Bronchial epithelial cell (primary cell): ENCODE measurements at regions not wholly inside any gene's neighbourhood (a gene's known extent, or its start where the extent isn't known, plus 50 kb on each side); places are given as distances from the start of the nearest gene placed in this dataset.

Source experiments
- DNase-seq: peaks from one replicate; pipeline ENCODE4 v3.0.0-alpha.2; 2010; ENCODE audit warnings: low read depth
- FAIRE-seq: peaks from 2 replicates; lab custom pipeline; 2011; peaks lifted over from hg19 to GRCh38; lab: Jason Lieb, UNC
- H3K27me3 ChIP-seq: 2 replicates; pipeline ENCODE4 v1.5.1; 2011; ENCODE audit warnings: low read length; ENCODE audit not compliant: control insufficient read depth, insufficient read depth
- H3K36me3 ChIP-seq: 2 replicates; pipeline ENCODE4 v1.5.1; 2011; ENCODE audit warnings: low read length; ENCODE audit not compliant: control insufficient read depth, insufficient read depth
- H3K4me3 ChIP-seq: 2 replicates; pipeline ENCODE4 v1.5.1; 2011; ENCODE audit warnings: mild to moderate bottlenecking, low read depth, low read length, control low read depth
- TF ChIP-seq, protein P1 (sequence below): IDR thresholded peaks from 2 replicates; pipeline ENCODE4 v1.5.1; 2011; ENCODE audit warnings: mild to moderate bottlenecking, moderate library complexity, low read length, control low read depth, inconsistent platforms; ENCODE audit not compliant: insufficient read depth, severe bottlenecking

DNA sequence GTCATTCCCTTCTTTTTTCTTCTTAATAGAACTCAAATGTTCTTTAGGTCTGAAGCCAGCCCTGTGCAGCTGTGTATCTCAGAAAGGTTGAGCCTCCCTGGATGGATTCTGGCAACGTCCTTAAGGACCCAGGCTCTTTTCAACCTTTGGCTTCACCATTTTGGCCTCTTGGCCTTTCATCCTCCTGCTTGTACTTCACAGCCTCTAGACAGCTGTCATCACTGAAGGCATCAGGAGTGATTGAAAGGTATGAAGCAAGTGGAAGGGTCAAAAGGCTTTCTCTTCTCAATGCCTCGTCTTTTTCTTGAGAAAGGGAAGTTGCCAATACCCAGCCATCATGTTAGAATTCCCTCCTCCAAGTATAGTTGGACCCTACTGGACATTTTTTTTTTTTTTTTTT, 81.2 kb upstream of the RANBP3L start:
- TF ChIP-seq, protein P1, sequence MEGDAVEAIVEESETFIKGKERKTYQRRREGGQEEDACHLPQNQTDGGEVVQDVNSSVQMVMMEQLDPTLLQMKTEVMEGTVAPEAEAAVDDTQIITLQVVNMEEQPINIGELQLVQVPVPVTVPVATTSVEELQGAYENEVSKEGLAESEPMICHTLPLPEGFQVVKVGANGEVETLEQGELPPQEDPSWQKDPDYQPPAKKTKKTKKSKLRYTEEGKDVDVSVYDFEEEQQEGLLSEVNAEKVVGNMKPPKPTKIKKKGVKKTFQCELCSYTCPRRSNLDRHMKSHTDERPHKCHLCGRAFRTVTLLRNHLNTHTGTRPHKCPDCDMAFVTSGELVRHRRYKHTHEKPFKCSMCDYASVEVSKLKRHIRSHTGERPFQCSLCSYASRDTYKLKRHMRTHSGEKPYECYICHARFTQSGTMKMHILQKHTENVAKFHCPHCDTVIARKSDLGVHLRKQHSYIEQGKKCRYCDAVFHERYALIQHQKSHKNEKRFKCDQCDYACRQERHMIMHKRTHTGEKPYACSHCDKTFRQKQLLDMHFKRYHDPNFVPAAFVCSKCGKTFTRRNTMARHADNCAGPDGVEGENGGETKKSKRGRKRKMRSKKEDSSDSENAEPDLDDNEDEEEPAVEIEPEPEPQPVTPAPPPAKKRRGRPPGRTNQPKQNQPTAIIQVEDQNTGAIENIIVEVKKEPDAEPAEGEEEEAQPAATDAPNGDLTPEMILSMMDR = no peak
- Histone ChIP-seq H3K4me3 (no peak overlapping the region), H3K36me3 (no peaks in the 10 kb centered on the region), H3K27me3 (no peaks in the 10 kb centered on the region)
- FAIRE-seq (no peak), DNase-seq (no peak)

DNA sequence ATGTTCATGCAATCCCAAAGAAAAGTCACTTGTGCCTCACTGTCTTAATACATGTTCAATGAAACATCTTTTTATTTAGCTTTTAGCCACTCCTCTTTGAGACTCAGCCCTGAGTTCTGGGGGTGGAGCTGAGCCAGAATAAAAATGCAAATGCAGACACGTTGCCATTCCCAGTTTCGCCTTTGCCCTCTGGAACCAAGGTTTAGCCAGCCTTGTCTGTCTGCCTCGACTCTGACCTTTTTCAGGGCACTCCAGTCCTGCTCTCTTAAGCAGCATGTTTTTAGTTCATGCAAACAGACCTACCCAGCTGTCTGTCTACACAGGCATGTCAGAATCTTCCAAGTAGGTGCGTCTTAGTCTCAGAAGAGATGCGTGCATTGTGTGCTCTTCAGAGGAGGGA, 82.2 kb upstream of the RANBP3L start:
- no peaks in the 10 kb centered on the region for H3K36me3 ChIP-seq
- no peak for FAIRE-seq

GRCh38 chr5:36384845-36385244, 83.1 kb upstream of the RANBP3L start:
- H3K27me3 ChIP-seq = no peaks in the 10 kb centered on the region
- FAIRE-seq (no peak), DNase-seq (no peak)
- no peak overlapping the region for H3K4me3 ChIP-seq
- TF ChIP-seq, protein P1 = no peak
- H3K36me3 ChIP-seq = no peaks in the 10 kb centered on the region

More for the DNA sequence above, 82.2 kb upstream of the RANBP3L start:
- TF ChIP-seq, protein P1 = no peak
- no peak for DNase-seq
- H3K27me3 ChIP-seq = no peaks in the 10 kb centered on the region
- no peak overlapping the region for H3K4me3 ChIP-seq

DNA sequence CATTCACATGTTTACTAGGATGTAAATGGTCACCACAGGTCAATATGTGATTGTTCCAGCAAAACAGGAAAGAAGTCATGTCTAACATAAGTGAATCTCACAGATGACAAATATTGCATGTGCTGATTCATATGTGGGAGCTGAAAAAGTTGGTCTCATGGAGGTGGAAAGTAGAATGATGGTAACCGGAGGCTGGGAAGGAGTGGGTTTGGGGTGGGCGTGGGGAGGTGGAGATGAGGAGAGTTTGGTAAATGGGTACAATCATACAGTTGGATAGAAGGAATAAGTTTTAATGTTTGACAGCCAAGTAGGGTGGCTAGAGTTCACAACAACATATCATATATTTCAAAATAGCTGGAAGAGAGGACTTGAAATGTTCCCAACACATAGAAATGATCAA, 83.8 kb upstream of the RANBP3L start:
- DNase-seq = no peak
- TF ChIP-seq, protein P1 = no peak
- no peak for FAIRE-seq
- no peaks in the 10 kb centered on the region for H3K36me3 ChIP-seq
- no peaks in the 10 kb centered on the region for H3K27me3 ChIP-seq
- H3K4me3 ChIP-seq = no peak overlapping the region

DNA sequence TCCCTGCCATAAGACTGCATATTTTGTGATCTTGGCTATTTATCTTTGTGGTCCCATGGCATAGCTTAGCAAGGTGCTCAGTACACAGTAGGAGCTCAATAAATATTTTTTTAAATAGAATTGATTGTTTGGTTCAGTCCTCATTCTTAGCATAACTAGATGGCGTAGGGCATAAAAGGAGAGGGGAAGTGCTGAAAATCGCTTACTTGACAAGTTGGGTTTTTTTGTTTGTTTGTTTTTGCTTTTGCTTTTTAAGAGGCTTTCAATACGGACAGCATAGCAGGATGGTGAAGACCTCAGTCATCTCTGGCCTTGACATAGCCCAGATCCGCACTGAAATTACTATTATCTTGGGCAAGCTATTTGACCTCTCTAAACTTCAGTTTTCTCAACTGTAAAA, 86.6 kb upstream of the RANBP3L start:
- Histone ChIP-seq H3K4me3 (no peak overlapping the region), H3K27me3 (no peaks in the 10 kb centered on the region), H3K36me3 (no peaks in the 10 kb centered on the region)
- TF ChIP-seq, protein P1 = no peak
- FAIRE-seq (no peak), DNase-seq (no peak)

DNA sequence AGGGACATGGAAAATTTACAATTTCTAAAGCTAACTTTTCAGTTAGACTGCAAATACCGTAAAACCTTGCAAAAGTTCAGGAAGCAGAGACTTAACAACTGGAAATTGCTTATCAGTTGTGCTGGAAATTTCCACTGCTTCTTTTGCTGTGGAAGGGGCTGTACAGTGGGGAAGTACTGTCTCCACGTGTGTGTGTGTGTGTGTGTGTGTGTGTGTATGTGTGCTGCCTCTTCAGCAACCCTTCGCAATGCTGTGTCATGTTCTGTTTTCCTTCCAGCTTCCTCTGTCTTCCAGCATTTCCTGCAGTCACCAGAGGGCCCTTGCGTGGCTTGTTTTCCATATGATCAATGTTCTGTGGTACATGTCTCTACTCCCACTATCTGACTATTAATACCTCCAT, 87.5 kb upstream of the RANBP3L start:
- no peak for DNase-seq
- Histone ChIP-seq H3K4me3 (no peak overlapping the region), H3K27me3 (no peaks in the 10 kb centered on the region), H3K36me3 (no peaks in the 10 kb centered on the region)
- TF ChIP-seq, protein P1 = no peak
- FAIRE-seq = no peak
